GM20000 (cell line): ENCODE measurements at regions not wholly inside any gene's neighbourhood (a gene's known extent, or its start where the extent isn't known, plus 50 kb on each side); places are given as distances from the start of the nearest gene placed in this dataset.

Experiments used
- DNase-seq: peaks from one replicate; pipeline ENCODE4 v3.0.0; 2012; ENCODE audit warnings: low spot score
- TF ChIP-seq, protein P1 (sequence below): IDR thresholded peaks from 2 replicates; pipeline ENCODE4 v1.5.1; 2012; ENCODE audit warnings: mild to moderate bottlenecking, control low read depth; ENCODE audit errors: extremely low read depth, missing control alignments

DNA sequence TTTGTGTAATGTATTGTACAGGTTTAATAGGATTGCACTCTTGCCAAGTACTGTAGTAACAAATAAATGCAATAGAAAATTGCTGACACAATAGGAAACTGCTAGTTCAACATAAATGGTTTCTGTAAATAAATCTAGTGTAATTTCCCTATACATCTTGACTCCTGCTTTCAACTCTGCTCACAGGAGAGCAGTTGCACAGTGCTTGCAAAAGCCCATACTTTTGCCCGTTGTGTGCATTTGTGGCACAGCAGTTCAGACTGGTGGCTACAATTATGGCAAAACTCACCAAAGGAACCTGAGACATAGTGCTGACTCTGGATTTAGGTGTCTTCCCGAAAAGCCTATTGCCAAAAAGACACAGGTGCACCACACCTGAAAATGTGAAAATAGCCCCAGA is 953.3 kb upstream of the SLC35B3 start:
- TF ChIP-seq, protein P1, sequence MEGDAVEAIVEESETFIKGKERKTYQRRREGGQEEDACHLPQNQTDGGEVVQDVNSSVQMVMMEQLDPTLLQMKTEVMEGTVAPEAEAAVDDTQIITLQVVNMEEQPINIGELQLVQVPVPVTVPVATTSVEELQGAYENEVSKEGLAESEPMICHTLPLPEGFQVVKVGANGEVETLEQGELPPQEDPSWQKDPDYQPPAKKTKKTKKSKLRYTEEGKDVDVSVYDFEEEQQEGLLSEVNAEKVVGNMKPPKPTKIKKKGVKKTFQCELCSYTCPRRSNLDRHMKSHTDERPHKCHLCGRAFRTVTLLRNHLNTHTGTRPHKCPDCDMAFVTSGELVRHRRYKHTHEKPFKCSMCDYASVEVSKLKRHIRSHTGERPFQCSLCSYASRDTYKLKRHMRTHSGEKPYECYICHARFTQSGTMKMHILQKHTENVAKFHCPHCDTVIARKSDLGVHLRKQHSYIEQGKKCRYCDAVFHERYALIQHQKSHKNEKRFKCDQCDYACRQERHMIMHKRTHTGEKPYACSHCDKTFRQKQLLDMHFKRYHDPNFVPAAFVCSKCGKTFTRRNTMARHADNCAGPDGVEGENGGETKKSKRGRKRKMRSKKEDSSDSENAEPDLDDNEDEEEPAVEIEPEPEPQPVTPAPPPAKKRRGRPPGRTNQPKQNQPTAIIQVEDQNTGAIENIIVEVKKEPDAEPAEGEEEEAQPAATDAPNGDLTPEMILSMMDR = no peak
- DNase-seq = no peak

DNA sequence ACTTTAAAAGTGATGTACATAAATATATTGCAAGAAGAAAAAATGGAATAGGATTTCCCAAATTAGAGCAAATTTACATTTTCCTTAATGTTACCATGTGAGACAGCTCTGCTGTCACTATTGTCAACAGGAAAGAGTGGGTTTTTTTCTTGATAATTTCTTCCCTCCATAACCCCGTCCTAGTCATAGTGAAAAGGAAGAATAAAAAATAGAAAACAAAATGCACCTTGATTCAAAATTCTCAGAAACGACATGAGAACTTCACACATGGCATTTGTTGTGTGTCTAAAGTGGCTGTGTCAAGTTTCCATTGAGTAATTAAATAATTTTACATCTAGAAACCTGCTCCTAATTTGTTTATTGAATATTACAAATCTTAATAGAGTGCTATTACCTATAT is 945.2 kb upstream of the SLC35B3 start:
- DNase-seq = no peak
- TF ChIP-seq, protein P1 = no peak

DNA sequence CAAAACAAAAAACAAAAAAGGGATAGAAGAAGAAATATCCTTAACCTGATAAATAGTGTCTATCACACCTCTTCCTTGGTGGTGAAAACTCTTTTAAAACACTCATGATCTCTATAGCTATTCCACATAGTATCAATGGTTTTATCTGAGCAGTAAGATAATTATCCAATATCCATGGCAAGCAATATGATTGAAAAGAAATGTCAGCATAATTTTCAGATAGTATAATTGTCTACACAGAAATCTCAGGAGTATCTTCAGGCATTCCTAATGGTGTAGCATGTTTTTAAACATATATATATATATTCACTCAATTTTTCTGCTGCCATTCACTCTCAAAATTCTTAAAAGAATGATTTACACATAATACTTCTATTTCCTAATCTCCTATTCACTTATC is 938.0 kb upstream of the SLC35B3 start:
- DNase-seq = no peak
- TF ChIP-seq, protein P1 = no peak

DNA sequence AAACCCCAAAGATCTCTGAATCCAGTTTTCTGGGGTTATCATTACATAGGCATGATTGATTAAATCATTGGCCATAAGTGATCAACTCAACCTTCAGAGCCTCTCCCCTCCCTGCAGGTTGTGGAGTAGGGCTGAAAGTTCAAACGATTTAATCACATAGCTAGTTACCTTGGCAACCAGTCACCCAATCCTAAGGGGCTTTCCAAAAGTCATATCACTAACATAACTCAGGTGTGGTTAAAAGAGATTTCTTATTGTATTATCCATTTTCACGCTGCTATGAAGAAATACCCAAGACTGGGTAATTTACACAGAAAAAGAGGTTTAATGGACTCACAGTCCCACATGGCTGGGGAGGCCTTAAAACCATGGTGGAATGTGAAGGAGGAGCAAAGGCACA is 935.1 kb upstream of the SLC35B3 start:
- TF ChIP-seq, protein P1 = no peak
- DNase-seq = no peak

DNA sequence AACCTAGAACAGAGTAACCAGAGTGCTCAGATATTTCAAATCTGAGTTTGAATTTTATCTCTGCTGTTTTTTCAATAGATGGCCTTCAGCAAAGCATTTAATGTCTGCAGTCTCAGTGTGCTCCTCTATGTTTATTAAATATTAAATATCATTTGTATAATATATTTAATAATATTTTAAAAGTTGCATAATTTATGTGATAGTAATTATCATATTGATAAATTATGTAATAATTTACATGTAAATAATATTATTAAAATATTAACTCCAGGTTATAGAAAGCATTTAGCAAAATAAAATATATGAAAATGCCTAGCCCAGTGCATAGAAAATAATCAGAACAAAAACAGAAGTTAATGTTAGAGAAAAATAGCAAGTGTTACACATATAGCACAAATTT is 930.0 kb upstream of the SLC35B3 start:
- no peak for DNase-seq
- TF ChIP-seq, protein P1 = no peak

DNA sequence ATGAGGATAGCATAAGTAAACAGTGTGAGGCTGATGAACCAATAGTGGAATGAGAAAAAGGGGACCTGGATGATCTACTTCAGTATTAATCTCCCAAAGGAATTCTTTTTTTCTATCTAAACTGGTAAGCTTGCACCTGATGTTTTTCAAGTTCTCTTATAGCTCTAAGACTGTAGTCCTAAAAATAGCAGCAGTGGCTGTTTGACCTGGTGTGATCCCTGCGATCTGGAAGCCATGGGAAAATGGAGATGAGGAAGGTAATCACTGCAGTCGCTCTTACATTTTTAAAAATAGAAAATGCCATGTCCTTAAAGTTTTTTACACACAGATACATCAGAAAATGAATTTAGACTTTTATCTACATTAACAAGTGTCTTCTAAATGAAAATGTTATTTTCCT is 926.4 kb upstream of the SLC35B3 start:
- DNase-seq = no peak
- TF ChIP-seq, protein P1 = no peak

DNA sequence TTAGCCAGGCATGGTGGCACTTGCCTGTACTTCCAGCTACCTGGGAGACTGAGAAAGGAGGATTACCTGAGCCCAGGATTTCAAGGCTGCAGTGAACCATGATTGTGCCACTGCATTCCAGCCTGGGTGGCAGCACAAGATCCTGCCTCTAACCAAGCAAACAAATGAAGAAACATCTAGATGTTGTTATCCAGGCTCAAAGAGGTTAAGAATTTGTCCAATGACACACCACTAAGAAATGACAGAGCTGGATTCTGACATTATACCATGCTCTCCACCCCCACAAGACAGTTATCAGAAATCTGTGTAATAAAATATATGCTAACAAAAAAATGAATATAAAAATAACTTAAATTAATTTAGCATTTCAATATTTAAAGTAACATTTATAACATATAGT is 925.5 kb upstream of the SLC35B3 start:
- TF ChIP-seq, protein P1 = no peak
- no peak for DNase-seq
